ENCODE measurements at regions not wholly inside any gene's neighbourhood (a gene's known extent, or its start where the extent isn't known, plus 50 kb on each side); places are given as distances from the start of the nearest gene placed in this dataset.

DNA sequence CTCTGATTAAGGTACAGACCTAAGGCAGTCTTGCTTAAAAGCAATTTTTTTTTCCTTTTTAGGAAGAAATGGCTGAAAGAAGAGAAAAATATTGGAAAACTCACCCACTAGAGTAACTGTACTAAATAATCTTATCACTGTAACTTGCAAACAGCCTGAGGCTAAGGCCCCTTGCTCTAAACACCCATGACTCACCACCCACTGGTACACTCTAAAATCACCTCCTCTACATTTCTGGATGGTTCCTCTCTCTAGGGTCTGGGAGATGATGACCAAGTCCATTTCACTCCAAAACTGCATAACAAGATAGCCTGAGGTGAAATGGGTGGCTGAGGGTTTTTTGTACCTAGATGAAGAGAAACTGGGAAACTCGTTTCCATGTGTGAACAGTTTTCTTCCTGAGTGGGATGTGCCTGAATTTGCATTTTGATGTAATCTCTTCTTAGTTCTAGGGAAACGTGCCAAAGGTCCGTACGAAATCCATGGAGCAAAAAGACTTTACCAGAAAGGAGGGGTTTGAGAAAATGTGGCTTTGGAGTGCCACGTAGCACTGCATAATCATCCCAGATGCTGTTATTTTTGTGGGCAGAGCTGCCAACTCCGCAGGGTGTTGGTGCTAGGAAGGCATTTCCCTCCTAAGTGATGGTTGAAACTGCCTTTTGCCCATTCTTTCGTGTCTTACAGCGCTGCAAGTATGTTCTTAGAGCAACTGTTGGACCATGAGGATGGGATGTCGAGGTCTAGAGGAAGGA lies 113.5 kb upstream of the C10orf90 start:
- DNase-seq (ENCODE audit: low spot score): no peak

DNA sequence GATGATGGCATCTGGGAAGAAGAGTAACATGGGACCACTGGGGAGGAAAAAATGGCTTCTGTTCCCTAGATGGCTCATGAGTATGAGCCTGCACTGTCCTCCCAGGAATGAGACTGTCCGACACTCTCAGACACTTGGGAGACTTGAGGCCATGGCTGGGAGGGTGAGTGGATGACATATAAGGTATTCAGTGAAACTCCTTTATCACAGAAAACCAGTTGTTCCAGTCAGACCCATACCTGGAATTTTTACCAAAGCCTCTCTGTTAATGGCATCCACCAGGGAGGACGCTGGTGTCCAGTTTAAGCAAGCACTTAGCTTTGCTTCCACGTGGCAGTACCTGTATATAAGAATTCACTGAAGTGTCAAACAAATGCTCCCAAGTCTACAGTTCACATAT lies 116.7 kb upstream of the C10orf90 start:
- DNase-seq (ENCODE audit: low spot score): no peak

DNA sequence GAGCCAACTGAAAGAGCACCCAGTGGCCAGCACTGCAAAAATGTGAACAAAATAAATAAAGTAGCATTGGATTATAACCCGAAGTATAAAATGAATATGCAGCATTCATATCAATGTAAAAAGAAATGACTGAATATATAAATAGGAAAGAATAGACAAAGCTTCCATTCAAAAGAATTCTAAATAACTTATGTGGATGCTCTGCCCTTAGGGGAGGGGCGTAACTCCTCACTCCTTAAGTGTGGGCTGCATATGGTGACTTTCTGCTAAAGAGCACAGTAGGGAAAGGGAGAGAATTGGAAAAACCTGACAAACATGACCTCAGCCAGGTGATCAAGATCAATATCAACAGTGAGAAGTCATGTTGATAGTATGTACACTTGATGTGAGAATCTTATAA lies 109.9 kb upstream of the DOCK1 start:
- no peak for DNase-seq (ENCODE audit: low spot score)

DNA sequence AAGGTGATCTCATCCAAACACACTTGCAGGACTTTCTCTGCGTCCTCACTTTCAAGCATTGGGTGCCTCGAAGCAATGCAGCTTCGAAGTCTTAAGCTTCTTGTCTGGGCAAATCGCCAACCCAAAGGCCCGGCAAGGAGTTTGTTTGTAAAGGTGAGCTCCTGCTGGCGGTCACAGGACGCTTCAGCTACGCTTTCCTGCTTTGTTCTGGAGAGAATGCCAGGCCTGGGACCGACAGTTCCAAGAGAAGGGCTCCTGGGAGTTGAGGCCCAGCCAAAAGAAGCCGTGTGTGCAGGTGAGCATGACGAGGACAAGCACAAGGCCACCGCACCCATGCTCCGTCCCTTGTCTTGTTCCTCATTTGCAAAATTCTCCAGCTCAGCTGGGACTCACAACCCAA lies 106.6 kb upstream of the DOCK1 start:
- DNase-seq (ENCODE audit: low spot score): no peak

DNA sequence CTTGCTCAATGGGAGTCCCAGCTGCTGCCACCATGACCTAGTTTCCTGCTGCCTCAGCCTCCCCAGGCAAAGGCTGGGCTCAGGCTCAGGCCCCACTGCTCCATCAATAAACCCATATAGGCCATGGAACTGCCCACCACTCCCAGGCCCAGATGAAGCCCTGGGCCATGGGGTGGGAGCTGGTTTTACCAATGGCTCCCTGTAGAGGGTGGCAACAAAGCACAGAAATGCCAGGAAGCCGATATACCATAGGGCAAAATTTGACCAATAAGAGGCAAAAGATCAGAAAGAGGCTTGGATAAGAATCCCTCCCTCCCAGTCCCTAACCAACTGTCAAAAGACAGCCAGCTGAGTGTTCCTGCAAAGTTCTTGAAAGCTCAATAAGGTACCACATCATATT lies 101.8 kb upstream of the DOCK1 start:
- no peak for DNase-seq (ENCODE audit: low spot score)

DNA sequence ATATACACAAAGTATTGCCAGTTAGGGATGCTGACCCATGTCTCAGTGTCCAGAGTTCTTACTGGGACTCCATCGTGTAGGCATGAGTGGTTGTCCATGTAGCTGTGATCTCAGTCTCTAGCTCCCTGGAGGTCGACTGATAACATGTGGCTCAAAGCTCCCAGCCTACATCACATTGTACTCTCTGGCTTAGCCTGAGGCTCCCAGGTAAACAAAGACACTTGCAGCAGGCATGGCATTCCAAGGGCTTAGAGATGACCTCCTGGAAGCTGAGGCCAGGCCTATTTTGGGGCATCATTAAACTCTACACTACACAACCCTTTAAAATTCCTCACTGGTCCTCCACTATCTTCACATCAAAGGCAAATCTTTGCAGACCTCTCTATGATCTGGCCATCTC lies 100.8 kb upstream of the DOCK1 start:
- no peak for DNase-seq (ENCODE audit: low spot score)

DNA sequence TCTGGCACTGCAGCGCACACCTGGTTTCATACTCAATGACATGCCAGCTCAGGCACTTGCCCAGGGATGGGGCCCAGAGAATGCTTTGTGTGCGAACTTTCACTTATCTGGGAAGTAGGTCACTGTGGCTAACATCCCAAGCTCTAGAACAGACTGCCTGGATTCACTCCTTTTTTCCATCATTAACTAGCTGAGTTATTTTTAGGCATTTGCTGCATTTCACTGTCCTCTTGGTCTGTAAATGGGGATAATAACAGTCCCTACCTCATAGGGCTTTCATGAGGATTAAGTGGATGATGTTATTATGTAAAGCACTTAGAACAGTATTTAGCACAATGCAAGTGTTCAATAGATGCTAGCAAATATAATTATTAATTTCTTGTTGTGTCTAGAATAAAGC lies 98.7 kb upstream of the DOCK1 start:
- no peak for DNase-seq (ENCODE audit: low spot score)

DNA sequence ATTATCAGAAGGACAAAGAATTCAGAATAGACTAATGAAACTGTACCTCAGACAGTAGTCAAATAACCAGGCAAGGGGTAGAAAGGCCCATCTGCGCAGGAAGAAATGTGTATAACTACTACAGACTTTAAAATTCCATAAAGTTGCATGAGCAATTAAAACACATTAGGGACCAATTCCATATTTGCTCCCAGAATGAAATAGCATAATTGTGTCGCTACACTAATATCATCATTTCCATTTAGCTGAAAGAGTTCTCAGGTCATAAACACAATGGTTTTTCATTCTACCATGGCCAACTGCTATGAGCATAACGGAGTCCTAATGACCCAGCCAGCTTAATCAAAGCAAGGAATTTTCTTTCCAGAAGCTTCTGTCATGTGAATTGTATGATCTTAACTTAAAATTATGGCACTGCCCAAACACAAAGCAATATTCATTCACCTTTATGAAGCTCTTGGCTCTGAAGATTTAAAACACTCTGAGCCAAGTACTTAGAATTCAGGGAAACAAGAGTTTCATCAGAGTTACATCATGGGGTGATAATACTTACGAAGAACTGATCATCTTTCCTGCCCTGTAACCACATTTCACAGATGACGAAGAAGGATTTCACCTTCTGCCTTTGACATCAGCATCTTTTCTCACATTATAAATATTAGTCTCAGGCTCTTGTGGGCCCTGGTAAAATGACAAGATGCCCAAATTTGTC lies 98.1 kb upstream of the DOCK1 start:
- DNase-seq (ENCODE audit: low spot score): no peak

DNA sequence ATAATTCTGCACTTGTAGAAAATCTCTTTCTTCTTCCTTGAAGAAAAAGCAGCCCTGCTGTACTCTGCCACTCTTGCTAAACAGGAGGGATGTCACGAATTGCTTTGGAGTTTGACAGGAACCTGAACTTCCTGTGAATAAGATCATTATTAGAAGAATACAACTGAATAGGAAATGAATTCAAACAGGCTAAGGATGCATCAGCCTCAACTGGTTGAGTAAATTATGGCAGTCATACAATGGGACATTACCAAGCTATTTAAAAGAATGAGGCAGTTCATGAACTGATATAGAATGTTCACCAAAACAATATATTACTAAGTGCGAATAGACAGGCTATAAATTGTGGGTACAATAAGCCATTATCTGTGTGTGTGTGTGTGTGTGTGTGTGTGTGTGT lies 97.1 kb upstream of the DOCK1 start:
- no peak for DNase-seq (ENCODE audit: low spot score)

DNA sequence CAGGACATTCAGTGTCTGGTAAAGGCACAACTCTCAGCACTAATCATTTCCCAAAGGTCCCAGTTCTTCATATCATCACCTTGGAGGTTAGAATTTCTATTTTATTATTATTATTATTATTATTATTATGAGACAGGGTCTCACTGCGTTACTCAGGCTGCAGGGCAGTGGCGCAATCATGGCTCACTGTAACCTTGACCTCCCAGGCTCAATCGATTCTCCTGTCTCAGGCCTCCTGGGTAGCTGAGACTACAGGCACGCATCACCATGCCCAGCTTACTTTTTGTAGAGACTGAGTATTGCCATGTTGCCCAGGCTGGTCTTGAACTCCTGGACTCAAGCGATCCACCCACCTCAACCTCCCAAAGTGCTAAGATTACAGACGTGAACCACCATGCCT lies 91.8 kb upstream of the DOCK1 start:
- no peak for DNase-seq (ENCODE audit: low spot score)

DNA sequence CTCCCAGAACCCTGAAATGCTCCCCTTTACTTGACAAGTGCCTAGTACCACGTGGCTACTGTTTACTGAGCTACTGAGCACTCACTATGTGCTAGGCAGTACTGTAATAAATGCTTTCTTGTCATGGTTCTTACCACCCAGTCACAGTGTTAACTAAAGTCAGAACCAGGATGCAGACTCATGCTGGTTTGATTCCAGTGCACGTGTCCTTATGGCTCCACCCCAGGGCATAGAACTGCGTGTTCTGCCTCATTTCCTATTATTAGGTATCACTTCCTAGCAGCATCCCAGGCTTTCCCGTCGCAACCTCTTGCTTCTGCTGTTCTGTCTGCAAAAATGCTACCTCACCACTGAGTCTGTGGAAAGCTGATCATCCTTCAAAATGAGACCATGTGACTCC lies 71.7 kb upstream of the DOCK1 start:
- DNase-seq (ENCODE audit: low spot score): no peak

DNA sequence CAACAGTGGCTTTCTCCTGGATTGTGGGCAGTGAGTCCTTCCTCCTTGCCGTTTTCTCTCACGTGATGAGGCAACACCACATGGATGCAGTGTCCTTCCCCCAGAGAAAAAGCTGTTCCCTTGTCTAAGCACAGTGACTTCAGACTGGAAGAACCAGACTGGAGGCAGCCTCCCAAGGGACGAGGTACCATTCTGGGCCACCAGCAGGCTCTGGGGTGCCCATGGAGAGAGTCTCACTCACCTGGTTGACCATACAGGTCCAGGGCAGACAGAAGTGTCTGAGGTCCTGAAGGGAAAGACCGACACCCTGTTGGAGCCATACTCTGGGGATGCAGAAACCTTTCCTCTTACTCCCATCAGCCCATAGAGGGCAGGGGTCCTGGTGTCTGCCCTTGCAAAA lies 69.2 kb upstream of the DOCK1 start:
- DNase-seq (ENCODE audit: low spot score): no peak

DNA sequence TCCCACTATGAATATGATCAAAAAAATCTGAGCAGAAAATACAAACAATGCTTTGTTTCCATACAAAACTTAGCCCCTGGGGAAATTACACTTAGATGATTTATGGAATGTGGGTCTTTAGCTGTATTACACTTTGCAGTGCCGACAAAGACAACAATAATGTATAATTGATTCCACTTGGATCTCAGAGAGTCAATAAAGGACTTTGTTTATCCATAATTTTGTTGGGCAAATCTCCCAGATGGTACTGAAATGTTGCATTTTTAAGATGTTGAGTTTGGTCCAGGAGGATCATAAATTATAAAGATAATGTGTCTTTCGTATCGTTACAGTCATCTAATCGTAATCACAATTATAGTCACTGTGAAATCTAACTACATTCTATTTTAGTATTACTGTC lies 66.9 kb upstream of the DOCK1 start:
- peak; percentile 9 for DNase-seq (ENCODE audit: low spot score)

DNA sequence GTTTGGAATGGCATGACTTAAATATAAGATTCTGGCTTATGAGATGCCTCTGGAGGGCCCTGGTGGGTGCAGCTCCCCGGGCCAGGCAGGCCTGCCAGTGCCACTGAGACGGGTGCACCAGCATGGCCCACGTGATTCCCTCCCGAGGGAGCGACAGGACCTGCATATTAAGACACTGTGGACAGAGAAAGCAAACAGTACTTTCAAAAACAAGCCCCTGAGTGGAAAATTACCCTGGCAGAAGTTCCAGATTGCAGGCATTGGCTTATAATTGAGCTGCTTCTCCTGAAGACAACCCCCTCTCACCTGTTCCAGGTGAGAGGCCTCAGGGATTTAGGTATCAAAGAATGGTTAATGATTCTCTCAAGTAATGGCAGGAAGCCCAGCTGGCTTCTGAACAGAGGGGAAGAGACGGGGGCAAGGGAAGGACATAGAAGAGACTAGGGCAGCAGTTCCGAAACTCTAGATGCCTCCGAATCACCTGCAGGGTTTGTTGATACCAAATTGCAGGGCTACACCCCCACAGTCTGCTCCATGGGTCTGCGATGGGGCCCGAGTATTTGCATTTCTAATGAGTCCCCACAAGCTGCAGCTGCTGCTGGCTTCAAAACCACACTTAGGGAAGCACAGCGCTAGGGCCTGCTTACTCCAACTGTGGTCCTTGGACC lies 66.0 kb upstream of the DOCK1 start:
- DNase-seq (ENCODE audit: low spot score): no peak

DNA sequence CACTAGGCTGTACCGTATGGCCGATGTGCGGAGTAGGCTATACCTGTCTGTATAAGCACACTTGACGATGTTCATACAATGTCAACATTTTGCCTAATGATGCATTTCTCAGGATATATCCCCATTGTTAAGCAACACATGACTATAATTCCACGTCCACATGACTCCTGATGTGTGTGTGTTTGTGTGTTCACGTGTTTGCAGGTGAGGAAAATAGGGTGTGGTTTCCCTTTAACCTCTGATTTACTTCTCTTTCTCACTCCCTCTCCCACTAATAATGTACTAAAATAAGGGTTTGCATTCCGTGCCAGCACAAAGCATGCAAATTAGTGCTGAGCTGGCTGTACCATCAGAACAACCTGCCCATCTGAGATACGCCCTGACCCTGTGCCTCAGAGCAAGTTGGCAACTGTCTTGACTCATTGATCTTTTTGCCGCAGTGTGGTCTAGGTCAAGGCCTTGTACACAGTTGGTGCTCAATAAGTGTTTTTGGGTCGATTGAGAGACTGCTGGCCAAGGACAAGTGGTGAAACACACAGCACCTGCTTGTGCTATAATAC lies 64.6 kb upstream of the DOCK1 start:
- no peak for DNase-seq (ENCODE audit: low spot score)

DNA sequence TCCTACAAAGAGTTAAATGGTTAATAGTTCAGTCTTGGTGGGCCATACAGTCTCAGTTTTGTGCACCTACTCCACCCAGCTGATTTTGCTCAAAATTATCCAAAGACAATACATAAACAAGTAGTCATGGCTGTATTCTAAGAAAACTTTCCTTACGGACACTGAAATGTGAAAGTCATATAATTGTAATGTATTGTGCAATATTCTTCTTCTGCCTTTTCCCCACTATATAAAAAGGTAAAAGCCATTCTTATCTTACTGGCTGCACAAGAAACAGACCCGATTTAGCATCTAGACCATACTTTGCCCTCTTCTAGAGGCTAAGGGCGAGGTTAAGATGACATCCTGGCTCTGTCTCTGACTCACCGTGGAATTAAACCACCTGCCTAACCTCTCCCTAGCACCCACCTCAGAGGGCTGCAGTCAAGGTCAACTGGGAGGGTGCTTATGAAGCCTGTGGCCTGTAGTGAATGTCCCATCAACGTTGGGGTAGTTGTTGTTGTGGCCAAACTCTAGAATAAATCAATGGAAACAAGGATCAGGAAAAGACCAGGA lies 63.8 kb upstream of the DOCK1 start:
- DNase-seq (ENCODE audit: low spot score): no peak

DNA sequence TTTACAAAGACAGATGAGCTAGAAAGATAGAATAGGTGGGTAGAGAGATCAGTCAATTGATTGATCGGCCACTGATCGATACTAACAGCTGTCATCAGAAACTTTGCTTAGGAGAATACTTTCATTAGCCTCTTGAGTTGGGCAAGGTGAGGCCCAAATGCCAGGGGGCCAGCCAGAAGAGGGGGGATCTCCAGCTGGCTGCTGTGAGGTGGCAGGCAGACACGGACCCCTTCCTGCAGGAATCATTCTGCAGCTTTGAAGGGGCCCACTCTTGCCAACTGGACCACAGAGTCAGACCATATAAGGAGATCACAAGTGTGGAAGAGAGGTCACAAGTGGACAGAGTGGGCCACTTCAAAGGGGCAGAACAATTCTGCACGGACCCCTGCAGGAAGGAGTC lies 62.9 kb upstream of the DOCK1 start:
- no peak for DNase-seq (ENCODE audit: low spot score)

DNA sequence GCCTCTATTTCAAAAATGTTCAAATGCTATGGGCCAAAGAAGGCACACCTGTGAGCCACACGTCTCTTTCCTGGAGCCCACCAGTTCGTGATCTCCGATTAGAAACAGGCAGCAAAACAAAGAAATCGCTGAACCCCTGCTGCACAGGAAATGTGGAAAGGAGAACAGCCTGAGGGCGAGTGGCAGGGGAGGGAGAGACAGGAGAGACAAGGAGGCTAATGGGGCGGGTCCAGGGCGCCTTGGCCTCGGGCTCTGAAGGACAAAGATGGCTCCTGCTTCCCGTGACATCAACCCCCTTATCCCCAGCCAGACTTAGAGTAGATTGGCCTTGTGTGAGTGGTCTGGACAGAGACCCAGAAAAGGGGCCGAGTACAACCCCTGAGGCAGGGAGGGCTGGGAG lies 62.4 kb upstream of the DOCK1 start:
- DNase-seq (ENCODE audit: low spot score): no peak

DNA sequence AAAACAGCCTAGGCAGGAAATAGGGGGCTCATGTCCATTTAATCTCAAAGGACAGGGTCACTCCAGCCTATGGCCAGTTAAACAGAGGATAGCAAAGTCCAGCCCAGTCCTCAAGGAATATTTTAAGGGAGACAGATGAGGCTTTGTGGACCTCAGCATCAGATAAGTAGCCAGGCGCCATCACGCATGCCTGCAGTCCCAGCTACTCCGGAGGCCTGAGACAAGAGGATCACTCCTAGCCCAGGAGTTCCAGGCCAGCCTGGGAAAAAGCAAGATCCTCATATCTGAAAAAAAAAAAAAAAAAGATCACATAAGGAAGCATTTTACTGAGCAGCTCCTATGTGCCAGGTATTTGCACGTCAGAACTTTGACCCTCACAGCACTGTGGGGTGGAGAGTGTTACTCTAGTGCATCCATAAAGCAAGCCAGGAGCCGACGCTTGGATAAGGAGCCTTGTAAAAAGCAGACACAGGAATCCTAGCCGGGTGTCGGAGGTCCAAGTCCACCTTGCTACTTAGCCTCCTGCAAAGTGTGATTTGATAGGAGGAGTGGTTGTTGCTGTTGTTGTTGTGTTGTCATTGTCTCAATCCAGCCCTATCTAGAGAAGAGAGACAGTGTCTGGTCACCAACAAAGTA lies 61.8 kb upstream of the DOCK1 start:
- peak; percentile 4 for DNase-seq (ENCODE audit: low spot score)

DNA sequence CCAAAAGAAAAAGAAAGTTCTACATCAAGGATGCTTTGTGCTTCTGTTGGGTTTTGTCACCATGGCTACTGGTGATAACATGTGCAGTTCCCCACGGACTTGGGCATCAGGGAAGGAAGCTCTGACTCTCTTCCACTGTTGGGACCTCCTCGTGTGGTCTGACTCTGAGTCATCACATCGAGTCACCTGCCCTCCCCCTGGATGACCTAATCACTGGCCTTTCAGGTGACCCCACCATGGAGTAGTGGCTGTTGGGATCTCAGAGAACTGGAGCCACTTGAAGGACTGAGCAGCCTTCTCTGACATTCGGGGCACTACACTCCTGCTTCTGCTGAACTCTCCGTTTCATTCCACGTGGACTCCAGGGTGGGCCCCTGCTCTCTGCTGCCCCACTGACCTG lies 60.8 kb upstream of the DOCK1 start:
- peak; percentile 13 for DNase-seq (ENCODE audit: low spot score)

DNA sequence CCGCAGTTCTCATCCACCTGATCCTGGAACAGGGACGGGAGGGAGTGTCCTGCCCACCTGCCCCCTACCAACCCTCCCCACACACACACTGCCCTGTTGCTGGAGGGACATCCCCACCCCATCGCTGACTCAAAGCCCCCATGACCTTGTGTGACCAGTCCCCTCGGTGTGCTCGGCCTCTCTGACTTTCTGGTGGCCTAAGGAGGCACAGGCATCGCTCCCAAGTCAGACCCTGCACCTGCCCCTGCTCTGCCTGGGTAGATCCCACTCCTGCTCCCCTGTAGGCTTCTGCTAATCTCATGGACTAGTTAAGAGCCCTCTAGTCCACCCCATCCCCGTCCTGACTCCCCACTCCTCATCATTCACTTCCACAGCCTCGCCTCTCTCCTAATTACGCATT lies 58.8 kb upstream of the DOCK1 start:
- DNase-seq (ENCODE audit: low spot score): no peak

DNA sequence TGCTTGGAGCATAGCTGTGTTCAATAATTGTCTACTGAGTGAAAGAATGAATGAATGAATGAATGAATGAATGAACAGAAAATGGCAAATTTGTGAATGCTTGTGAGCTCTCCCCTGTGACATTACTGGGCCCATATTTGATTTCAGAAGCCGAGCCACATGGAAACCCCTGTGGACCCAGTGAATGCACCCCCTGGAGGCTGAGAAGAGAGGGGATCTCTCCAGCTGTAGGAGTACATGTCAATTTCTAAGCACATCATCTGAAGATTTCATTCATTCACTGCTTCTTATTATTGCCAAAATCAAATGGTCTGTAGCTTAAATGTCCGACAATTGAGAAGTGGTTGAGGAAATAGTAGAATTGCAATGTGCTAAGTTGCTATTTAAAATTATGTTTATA lies 58.3 kb upstream of the DOCK1 start:
- DNase-seq (ENCODE audit: low spot score): no peak
